Right lobe of liver (tissue), 6 donors: ENCODE measurements at regions not wholly inside any gene's neighbourhood (a gene's known extent, or its start where the extent isn't known, plus 50 kb on each side); places are given as distances from the start of the nearest gene placed in this dataset.

Source experiments
- ATAC-seq, 4 donors: fragments of 200-7000 bp; cut with Tn5 transposase; one replicate each; pipeline ENCODE4 v1.9.1; 2020; ENCODE audit warnings: mild to moderate bottlenecking in 4 of 4, moderate library complexity in 4 of 4
- DNase-seq, 3 donors: peaks; one replicate each; pipeline ENCODE4 v3.0.0-alpha.2; 2020
- H3K27ac ChIP-seq, 3 donors: fragments of 200-600 bp; one replicate each; pipeline ENCODE4 v1.8.0; 2022
- H3K27me3 ChIP-seq, 2 donors: fragments of 200-600 bp; one replicate each; pipeline ENCODE4 v1.8.0; 2022
- H3K36me3 ChIP-seq, 4 donors: fragments of 200-600 bp; sonication (generic) in 1 of 4; one replicate each; pipeline versions ENCODE4 v1.5.1 to v1.8.0; 2017 to 2022; ENCODE audit warnings: control low read depth in 1 of 4
- H3K4me1 ChIP-seq, 4 donors: fragments of 200-600 bp; sonication (generic) in 1 of 4; one replicate each; pipeline versions ENCODE4 v1.5.1 to v1.8.0; 2017 to 2022; ENCODE audit warnings: control low read depth in 1 of 4
- H3K4me3 ChIP-seq, 3 donors: fragments of 200-600 bp; one replicate each; pipeline ENCODE4 v1.8.0; 2022
- H3K9me3 ChIP-seq, 4 donors: fragments of 200-600 bp; sonication (generic) in 1 of 4; one replicate each; pipeline versions ENCODE4 v1.5.1 to v1.8.0; 2017 to 2022; ENCODE audit warnings: control low read depth in 1 of 4
- POLR2A ChIP-seq: fragments of 450-650 bp; IDR thresholded peaks from one replicate; pipeline ENCODE4 v1.6.1; 2017; ENCODE audit warnings: antibody characterized with exemption, mild to moderate bottlenecking
- WGBS: methylation state at CpG from one replicate; pipeline ENCODE4 v1.1.6; 2018; ENCODE audit warnings: low coverage, low lambda C conversion rate; ENCODE audit not compliant: insufficient coverage; ENCODE audit errors: missing lambda C conversion rate; 5-methylcytosine and 5-hydroxymethylcytosine counted together
- intact Hi-C, 2 donors: fragments of 100-400 bp; cut with DNase I; formaldehyde crosslinking; loops; one replicate each; pipeline versions ENCODE4 v1.11.2 to v1.14.1; 2022
- TF ChIP-seq, protein P1 (sequence below), 4 donors: fragments of 200-600 bp in 3 of 4; fragments of 450-650 bp in 1 of 4; IDR thresholded peaks; one replicate each; pipeline versions ENCODE4 v1.5.1 to v1.8.0; 2016 to 2022; ENCODE audit warnings: antibody characterized with exemption in 4 of 4, mild to moderate bottlenecking in 2 of 4
- donor health status: DM: no; HTN: yes; CAD: no.
- donor health status: DM: no; HTN: no; CAD: no.
- donor health status: DM: no; HTN: no; CAD: no.
- donor health status: DM: no; HTN: yes; CAD: no.
- donor health status: DM: no; HTN: yes; CAD: no.

DNA sequence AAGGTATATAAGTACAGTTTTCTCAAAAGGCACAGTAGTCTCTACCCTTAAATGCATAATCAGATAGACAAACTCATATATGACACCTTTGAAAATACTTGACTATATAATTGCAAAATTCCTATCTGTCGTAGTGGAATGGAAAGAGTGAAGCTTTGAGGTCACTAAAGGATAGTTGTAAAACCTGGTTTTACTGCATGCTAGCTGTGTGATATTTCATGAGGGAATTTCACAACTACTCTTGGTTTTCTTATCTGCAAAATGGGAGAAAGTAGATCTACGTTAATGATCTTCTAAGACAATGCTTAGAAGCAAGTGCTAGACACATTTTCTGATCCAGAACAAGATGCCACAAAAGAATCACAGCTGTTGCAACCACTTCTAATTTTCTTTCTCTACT, 332.2 kb downstream of the AASDHPPT start:
- intact Hi-C loops = no loop called here
- no peaks in the 10 kb centered on the region for H3K4me1 ChIP-seq
- DNase-seq (no peak), ATAC-seq (no peak)
- TF ChIP-seq POLR2A = no peak
- TF ChIP-seq, protein P1, sequence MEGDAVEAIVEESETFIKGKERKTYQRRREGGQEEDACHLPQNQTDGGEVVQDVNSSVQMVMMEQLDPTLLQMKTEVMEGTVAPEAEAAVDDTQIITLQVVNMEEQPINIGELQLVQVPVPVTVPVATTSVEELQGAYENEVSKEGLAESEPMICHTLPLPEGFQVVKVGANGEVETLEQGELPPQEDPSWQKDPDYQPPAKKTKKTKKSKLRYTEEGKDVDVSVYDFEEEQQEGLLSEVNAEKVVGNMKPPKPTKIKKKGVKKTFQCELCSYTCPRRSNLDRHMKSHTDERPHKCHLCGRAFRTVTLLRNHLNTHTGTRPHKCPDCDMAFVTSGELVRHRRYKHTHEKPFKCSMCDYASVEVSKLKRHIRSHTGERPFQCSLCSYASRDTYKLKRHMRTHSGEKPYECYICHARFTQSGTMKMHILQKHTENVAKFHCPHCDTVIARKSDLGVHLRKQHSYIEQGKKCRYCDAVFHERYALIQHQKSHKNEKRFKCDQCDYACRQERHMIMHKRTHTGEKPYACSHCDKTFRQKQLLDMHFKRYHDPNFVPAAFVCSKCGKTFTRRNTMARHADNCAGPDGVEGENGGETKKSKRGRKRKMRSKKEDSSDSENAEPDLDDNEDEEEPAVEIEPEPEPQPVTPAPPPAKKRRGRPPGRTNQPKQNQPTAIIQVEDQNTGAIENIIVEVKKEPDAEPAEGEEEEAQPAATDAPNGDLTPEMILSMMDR (IDR thresholded peaks at IDR 0.05) = no peak
- WGBS = 61% methylated on average over 2 of the region's 2 CpGs
- no peaks in the 10 kb centered on the region for H3K9me3 ChIP-seq
- H3K4me3 ChIP-seq = no peak overlapping the region
- no peak overlapping the region for H3K27ac ChIP-seq
- H3K27me3 ChIP-seq = no peaks in the 10 kb centered on the region
- no peaks in the 10 kb centered on the region for H3K36me3 ChIP-seq

DNA sequence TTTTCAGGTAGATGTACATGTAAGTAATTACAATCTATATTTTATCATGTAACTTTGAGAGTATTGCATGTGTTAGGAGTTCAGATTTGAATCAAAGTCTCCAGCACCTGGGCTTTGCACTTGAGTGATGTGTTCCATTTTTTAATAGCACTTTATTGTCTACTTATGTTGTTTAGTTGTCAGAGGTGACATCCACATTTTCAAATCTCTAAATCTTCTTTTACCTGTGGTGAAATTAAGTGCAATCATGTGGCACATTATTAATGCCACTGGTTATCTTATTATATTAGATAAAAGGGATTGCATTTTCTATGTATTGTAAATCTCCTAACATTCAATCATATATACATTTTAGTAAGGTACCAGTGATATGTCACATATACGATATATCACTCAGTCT, 333.4 kb downstream of the AASDHPPT start:
- Histone ChIP-seq H3K9me3 (no peaks in the 10 kb centered on the region), H3K27ac (no peak overlapping the region), H3K27me3 (no peaks in the 10 kb centered on the region), H3K4me3 (no peak overlapping the region), H3K36me3 (no peaks in the 10 kb centered on the region), H3K4me1 (no peaks in the 10 kb centered on the region)
- TF ChIP-seq POLR2A = no peak
- TF ChIP-seq, protein P1 (IDR thresholded peaks at IDR 0.05) = no peak
- ATAC-seq = no peak
- DNase-seq = no peak
- intact Hi-C loops = no loop called here
- WGBS = 58% methylated on average over 1 of the region's 1 CpG

DNA sequence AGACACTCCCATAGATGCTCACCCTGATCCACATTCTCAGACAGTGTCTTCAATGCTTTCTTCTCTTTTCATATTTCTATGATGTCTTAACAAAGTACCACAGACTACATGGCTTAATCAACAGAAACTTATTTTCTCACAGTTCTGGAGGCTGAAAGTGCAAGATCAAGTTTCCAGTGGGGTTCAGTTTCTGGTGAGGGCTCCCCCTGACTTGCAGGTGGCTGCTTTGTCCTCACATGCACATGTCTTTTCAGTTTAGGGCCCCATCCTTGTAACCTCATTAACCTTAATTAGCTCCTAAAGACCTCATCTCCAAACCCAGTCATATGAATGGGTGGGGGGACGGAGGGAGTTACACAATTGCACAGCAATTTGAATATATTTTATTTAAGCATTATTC, 335.8 kb downstream of the AASDHPPT start:
- no peak overlapping the region for H3K27ac ChIP-seq
- intact Hi-C loops = no loop called here
- no peak for DNase-seq
- no peaks in the 10 kb centered on the region for H3K9me3 ChIP-seq
- 50% methylated on average over 1 of the region's 1 CpG for WGBS
- no peaks in the 10 kb centered on the region for H3K4me1 ChIP-seq
- H3K4me3 ChIP-seq = no peak overlapping the region
- no peak for ATAC-seq
- no peak for TF ChIP-seq POLR2A
- TF ChIP-seq, protein P1 (IDR thresholded peaks at IDR 0.05) = no peak
- H3K27me3 ChIP-seq = no peaks in the 10 kb centered on the region
- no peaks in the 10 kb centered on the region for H3K36me3 ChIP-seq

DNA sequence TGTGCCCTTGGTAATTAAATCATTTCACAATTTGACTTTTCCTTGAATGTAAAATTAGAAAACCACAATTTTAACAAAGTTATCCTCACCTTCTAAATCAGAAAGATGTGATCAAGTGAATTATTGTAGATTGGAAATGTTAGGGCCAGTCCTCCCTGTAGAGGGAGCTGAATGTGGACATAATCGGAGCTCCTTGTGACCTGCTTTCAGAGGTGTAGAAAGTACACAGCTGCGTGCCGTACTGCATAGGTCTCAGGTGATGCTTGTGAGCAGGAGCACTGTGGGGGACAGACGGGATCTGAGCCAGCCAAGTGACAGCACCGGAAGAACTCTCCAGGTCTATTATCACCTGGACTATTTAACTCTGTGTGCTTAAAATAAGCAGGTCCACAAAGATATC, 338.0 kb downstream of the AASDHPPT start:
- Histone ChIP-seq H3K4me1 (no peaks in the 10 kb centered on the region), H3K27ac (no peak overlapping the region), H3K27me3 (no peaks in the 10 kb centered on the region), H3K36me3 (no peaks in the 10 kb centered on the region), H3K4me3 (no peak overlapping the region), H3K9me3 (no peaks in the 10 kb centered on the region)
- intact Hi-C loops = no loop called here
- TF ChIP-seq, protein P1 (IDR thresholded peaks at IDR 0.05) = no peak
- no peak for TF ChIP-seq POLR2A
- 24% methylated on average over 4 of the region's 5 CpGs for WGBS
- no peak for DNase-seq
- ATAC-seq = no peak

DNA sequence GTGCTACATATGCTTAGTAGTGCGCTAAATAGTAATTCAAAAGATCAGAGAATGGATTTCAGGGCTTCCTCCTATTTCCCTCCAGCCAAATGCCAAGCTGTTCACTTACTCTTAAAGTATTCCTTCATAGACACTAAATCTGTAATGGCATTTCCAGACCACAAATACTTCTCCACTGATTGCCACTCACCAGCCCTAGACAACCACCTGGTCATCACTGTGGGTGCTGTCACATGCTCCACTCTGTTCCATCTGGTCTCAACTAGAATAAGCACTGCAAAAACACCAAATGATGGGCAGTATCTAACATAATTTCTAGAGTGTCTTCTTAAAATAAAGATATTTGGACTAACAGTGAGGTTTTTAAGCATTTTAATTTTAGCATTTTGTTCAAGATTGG, 341.3 kb downstream of the AASDHPPT start:
- Histone ChIP-seq H3K4me1 (no peaks in the 10 kb centered on the region), H3K36me3 (no peaks in the 10 kb centered on the region), H3K4me3 (no peak overlapping the region), H3K27ac (no peak overlapping the region), H3K27me3 (no peaks in the 10 kb centered on the region), H3K9me3 (no peaks in the 10 kb centered on the region)
- TF ChIP-seq, protein P1 (IDR thresholded peaks at IDR 0.05) = no peak
- TF ChIP-seq POLR2A = no peak
- intact Hi-C loops = no loop called here
- DNase-seq = no peak
- WGBS = 50% methylated on average over 1 of the region's 1 CpG
- no peak for ATAC-seq
